IPS-NIHi11 (cell line): ENCODE measurements at regions not wholly inside any gene's neighbourhood (a gene's known extent, or its start where the extent isn't known, plus 50 kb on each side); places are given as distances from the start of the nearest gene placed in this dataset.
"Not testable (repeated sequence)": the region's sequence is repeated elsewhere in the genome, so short reads cannot be mapped to it uniquely, and the experiment has no call there.

Source experiments
- DNase-seq: peaks from one replicate; pipeline ENCODE4 v3.0.0; 2012; ENCODE audit warnings: mixed read lengths, low spot score

DNA sequence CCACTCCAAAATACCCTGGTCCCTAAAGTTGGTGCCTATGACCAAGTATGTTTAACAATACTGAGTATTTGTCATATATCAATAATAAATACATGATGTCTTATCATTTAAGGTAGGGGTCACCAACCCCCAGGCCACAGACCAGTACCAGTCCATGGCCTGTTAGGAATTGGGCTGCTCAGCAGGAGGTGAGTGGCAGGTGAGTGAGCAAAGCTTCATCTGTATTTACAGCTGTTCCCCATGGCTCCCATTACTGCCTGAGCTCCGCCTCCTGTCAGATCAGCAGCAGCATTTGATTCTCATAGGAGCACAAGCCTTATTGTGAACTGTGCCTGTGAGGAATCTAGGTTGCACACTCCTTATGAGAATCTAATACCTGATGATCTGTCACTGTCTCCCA, 126.2 kb downstream of the HNRNPD start:
- DNase-seq: no peak

GRCh38 chr4:82247171-82247570, 126.6 kb downstream of the HNRNPD start:
- no peak for DNase-seq

DNA sequence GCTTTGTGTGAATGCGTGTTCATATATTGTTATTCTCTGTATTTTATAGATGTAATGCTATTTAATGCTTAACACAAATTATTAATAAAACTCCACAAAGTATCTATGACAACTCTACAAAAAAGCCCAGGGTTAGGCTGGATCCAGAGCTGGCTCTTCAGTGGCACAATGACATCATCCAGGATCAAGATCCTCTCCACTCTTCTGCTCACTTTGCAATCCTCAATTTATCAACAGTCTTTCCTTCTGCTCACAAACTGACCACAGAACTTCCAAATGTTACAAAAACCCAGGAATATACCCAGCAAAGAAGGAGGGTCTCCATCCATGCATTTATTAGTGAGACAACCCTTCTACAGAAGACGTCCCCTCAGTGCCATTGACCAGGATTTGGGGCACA, 132.3 kb downstream of the HNRNPD start:
- no peak for DNase-seq

- no peak for DNase-seq
These were observed 133.4 kb downstream of the HNRNPD start for GRCh38 chr4:82240410-82240809.

DNA sequence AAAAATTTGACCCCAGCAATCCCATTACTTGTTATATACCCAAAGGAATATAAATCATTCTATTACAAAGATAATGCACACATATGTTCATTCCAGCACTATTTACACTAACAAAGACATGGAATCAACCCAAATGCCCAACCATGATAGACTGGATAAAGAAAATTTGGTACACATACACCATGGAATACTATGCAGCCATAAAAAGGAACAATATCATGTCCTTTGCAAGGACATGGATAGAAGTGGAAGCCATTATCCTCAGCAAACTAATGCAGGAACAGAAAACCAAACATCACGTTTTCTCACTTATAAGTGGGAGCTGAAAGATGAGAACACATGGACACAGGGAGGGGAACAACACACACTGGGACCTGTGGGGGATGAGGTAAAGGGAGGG, 136.6 kb downstream of the HNRNPD start:
- DNase-seq: not testable (repeated sequence)

GRCh38 chr4:82235346-82235745, 138.4 kb downstream of the HNRNPD start:
- DNase-seq: no peak

DNA sequence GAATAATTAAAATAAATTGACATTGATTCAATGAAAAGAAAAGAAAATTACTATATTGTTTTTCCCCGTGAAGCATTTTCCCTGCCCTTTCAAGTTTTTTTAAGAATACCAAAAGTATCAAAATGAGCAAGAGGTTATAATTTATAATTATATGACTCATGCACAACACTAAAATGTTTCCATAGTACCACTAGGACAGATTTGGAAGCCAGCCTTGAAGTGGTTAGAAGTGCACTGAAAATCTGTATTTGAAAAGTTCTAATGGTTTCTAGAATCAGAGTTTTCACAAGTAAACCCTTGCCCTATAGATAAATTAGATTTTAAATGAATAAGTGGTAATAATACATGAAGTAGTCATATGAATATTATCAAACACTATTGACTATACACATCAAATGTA, 140.9 kb downstream of the HNRNPD start:
- DNase-seq: no peak

DNA sequence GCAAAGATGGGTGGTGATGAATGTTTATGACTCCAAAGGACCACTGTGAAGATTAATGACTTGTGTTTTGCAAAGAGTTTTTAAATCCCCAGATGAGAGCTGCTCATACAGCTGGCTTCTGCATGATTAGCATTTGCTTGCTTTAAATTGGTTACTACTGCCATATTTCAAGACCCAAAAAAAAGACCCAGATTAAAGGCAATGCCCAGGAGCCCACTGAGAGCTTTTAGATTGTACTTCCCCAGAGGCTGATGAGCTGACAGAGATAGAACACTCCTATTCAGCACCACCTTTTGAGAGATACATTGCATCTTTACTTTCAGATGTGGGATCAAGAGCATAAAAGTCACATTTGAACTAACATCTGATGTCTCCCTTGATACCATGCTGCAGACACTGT, 142.0 kb downstream of the HNRNPD start:
- no peak for DNase-seq

DNA sequence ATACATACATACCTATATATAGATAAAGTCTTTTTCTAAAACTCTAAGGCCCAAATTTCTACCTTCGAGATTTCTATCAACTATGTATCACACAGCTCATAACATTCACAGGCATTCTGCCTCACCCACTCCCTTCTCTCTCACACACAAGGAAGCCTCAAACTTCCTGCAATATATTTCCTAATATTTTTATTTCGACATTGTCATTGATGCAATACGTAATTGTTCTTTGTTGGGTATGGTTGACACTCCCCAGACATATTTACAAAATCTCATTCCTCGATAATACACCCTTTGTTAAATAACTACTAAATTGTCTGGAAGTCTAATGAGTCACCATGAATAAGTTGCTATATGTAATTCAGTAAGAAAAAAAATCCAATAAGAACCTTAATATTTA, 143.5 kb downstream of the HNRNPD start:
- no peak for DNase-seq

DNA sequence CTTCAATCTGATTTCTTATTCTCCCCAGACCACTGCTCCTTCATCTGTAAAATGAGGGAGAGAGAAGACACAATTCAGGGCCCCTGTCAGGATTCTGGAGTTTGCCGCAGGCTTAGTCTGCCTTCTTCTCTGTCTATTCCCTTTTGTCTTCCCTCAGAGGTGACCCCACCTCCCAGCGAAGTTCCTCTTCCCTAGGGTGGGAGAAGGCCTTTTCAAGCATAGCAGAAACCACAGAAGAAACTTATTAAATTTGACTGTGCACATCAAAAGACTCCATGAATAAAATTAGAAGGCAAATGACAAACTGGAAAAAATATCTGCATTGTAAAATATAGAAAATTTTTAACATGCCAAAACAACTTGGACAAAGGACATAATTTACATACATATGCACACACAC, 148.8 kb downstream of the HNRNPD start:
- DNase-seq: no peak

DNA sequence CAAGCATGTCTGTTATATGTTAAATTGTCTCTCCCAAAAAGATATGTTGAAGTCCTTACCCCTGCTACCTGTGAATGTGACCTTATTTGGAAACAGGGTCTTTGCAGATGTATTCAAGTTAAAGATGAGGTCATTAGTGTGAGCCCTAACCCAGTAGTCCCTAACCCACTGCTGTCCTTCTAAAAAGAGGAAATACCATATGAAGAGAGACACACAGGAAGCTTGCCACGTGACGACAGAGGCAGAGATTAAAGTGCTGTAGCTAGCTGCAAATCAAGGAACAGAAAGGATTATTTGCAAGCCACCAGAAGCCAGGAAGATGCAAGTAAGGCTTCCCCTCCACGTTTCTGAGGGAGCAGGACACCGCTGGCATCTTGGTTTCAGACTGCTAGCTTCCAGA, 150.1 kb downstream of the HNRNPD start:
- DNase-seq: peak; percentile 28

DNA sequence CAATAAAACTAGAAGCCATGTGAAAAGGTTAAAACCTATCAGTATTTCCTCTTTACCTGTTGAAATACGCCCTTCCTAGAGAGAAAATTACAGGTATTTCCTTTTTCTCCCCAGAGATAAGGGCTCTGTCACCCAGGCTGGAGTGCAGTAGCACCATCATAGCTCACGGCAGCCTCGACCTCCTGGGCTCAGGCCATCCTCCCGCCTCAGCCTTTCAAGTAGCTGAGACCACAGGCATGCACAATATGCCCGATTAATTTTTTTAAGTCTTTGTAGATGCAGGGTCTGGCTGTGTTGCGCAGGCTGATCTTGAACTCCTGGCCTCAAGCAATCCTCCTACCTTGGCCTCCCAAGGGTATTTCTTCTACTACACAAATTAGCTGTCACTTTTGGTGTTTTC, 154.4 kb downstream of the HNRNPD start:
- no peak for DNase-seq

DNA sequence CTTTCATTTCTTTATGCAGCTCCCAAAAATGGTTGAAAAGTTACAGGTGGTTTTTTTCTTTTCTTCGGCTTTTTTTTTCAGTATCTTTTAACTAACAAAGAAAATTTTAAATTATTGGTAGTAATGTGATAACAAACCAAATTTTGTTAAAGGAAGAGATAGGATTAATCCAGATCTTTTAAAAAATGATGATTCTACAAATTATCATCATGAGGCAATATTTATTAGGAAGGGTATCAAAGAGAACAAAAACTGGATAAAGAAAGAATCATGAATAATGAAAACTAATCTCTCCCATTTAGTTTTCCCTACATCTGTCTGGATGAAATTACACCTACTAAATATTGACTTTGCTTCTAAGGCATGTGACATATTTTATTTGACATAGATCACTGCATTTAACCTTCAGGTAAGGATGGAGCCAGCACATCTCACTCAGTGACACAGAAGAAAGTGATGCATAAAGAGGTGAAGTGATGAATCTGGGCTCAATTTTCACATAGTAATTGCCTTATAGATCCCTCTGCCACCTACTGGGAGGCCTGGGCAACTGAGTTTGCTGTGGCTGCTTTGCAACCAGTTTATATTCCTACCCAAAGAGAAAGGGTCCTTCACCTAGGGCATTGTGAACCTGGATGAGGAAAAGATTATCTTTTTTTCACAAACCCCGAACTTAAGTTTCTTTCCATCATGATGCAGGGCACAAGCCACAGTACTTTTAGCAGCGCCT, 155.6 kb downstream of the HNRNPD start:
- peak; percentile 30 for DNase-seq

- no peak for DNase-seq
These were observed 157.6 kb downstream of the HNRNPD start for GRCh38 chr4:82216219-82216618.

GRCh38 chr4:82215800-82216199, 158.0 kb downstream of the HNRNPD start:
- no peak for DNase-seq

DNA sequence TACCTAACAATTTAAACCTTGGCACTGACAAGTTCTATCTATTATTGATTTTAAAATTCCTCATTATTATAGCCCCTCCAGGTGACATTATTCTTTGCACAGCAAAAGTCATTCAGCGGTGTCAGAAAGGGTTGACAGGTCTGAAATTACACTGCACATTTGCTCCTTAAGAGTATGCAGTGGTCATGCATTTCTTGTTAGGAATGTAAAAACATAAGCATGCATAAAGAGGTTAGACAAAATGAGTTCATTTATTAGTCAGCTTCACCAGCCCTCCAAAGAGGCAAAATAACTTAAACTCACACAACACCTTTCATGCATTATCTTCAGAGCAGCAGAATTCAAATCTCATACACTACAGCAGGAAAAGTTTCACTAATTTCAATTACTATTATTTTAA, 158.8 kb downstream of the HNRNPD start:
- no peak for DNase-seq

GRCh38 chr4:82213485-82214417, 160.0 kb downstream of the HNRNPD start:
- DNase-seq: no peak

DNA sequence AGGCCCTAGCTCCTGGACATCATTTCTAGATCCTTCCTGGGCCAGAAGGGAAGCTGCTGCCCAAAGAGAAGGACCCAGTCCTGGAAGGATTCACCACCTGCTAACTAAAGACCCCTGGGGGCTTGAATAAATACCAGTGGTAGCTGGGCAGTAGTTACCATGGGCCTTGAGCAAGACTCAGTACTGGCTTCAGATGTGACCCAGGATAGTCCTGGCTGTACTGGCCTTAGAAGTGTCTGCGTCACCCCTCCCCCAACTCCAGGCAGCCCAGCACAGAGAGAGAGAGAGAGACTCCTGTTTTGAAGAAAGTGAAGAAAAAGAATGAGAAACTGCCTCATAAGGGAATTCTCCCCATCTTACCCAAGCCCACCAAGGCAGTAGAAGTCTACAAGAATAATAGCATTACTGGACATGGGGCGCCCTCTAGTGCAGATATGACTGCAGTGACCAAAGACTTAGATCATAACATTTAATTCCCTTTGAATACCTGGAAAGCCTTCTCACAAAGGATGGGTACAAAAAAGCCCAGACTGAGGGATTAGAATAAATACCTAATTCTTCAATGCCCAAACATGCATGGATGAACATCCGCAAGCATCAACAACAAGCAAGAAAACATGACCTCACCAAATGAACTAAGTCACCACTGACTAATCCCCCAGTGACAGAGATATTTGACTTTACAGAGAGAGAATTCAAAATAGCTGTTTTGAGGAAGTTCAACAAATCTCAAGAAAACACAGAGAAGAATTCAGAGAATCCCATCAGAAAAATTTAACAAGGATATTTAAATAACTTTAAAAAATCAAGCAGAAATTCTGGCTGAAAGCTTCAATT, 171.8 kb downstream of the HNRNPD start:
- DNase-seq: peak; percentile 29

- DNase-seq: no peak
These were observed 172.5 kb downstream of the HNRNPD start for GRCh38 chr4:82201303-82201702.

- no peak for DNase-seq
These were observed 173.7 kb downstream of the HNRNPD start for GRCh38 chr4:82200046-82200445.

DNA sequence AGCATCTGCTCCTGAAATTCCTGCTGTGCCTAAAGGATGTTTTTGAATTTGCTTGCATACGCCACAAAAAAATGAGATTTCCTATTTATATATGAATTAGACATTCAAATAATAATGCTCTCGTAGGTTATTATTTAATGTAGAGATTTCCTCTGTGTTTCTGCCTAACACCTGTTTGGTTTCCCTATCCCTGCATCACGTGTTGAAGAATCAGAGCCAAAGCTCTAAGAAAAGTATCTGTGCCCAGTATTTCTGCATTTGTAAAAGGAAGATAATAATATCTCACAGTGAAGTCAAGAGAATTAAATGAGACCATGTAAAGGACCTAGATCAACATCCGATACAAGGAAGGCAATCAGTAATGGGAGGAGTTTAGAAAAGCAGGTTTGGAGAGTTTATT, 179.5 kb downstream of the HNRNPD start:
- DNase-seq: no peak

DNA sequence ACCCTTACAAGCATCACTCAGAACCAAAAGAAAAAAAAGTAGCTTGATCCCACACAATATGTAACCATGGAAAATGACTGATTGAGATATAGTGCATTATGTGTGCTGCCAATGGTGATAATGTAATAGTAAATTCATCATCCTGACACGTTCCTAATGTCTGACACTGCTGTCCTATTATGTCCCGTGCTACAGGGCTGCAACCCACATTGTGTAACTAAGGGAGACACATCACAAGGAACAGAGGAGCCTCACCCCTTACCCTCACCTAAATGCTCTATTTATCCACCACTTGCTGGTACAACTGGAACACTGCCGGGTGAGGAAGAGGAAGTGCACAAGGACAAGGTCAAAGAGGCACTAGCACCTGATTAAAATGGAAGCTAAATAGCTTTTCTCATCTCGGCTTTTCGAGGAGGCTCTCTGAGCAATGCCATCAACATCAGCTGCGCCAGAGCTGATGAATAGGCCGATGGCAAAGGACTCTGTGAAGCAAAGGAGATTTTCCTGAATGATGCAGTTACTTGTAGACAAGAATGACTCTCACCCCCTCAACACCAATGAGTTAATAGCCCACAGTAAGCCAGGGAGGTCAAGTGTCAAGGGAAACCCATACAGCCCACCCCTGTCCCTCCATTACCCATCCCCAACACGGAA, 181.6 kb downstream of the HNRNPD start:
- DNase-seq: no peak
